H9 (cell line): ENCODE measurements at regions not wholly inside any gene's neighbourhood (a gene's known extent, or its start where the extent isn't known, plus 50 kb on each side); places are given as distances from the start of the nearest gene placed in this dataset.

Experiments used
- DNase-seq: peaks from one replicate; pipeline ENCODE4 v3.0.0-alpha.2; 2017
- H2AFZ ChIP-seq: one replicate; pipeline ENCODE4 v1.6.1; 2013; ENCODE audit warnings: mild to moderate bottlenecking, low read length, control low read depth, moderate library complexity
- H2AK5ac ChIP-seq: 2 replicates; pipeline ENCODE4 v1.6.1; 2013; ENCODE audit warnings: low read length, control low read depth, mixed read lengths; ENCODE audit not compliant: insufficient read length
- H2BK120ac ChIP-seq: one replicate; pipeline ENCODE4 v1.6.1; 2013; ENCODE audit warnings: low read depth, mild to moderate bottlenecking, low read length, control low read depth, inconsistent platforms; ENCODE audit not compliant: poor library complexity, severe bottlenecking
- H2BK12ac ChIP-seq: 2 replicates; pipeline ENCODE4 v1.6.1; 2013; ENCODE audit warnings: low read length, control low read depth, mixed read lengths, low read depth; ENCODE audit not compliant: insufficient read length
- H2BK15ac ChIP-seq: 2 replicates; pipeline ENCODE4 v1.6.1; 2013; ENCODE audit warnings: low read depth, low read length, control low read depth
- H2BK20ac ChIP-seq: one replicate; pipeline ENCODE4 v1.6.1; 2013; ENCODE audit warnings: low read depth, mild to moderate bottlenecking, low read length, control low read depth, inconsistent platforms; ENCODE audit not compliant: poor library complexity, severe bottlenecking
- H2BK5ac ChIP-seq: 2 replicates; pipeline ENCODE4 v1.6.1; 2013; ENCODE audit warnings: low read length, control low read depth, mixed read lengths; ENCODE audit not compliant: insufficient read length
- H3K14ac ChIP-seq: 2 replicates; pipeline ENCODE4 v1.6.1; 2013; ENCODE audit warnings: low read length, control low read depth; ENCODE audit not compliant: insufficient read depth
- H3K18ac ChIP-seq: 2 replicates; pipeline ENCODE4 v1.6.1; 2013; ENCODE audit warnings: low read depth, mild to moderate bottlenecking, mixed read lengths, low read length, control low read depth; ENCODE audit not compliant: insufficient read length
- H3K23ac ChIP-seq: 2 replicates; pipeline ENCODE4 v1.6.1; 2013; ENCODE audit warnings: low read length, control low read depth, mixed read lengths, low read depth; ENCODE audit not compliant: insufficient read length
- H3K23me2 ChIP-seq: 2 replicates; pipeline ENCODE4 v1.6.1; 2013; ENCODE audit warnings: low read depth, mild to moderate bottlenecking, mixed read lengths, low read length, control low read depth; ENCODE audit not compliant: insufficient read length, poor library complexity, severe bottlenecking
- H3K27ac ChIP-seq: 2 replicates; pipeline ENCODE4 v1.5.1; 2013; ENCODE audit warnings: low read length, control low read depth, mixed read lengths, low read depth; ENCODE audit not compliant: insufficient read length
- H3K27me3 ChIP-seq: 2 replicates; pipeline ENCODE4 v1.6.1; 2013; ENCODE audit warnings: low read length, control low read depth, inconsistent platforms; ENCODE audit not compliant: insufficient read depth
- H3K4ac ChIP-seq: 2 replicates; pipeline ENCODE4 v1.6.1; 2013; ENCODE audit warnings: low read depth, mild to moderate bottlenecking, control low read depth, inconsistent platforms, low read length, moderate library complexity
- H3K4me1 ChIP-seq: 2 replicates; pipeline ENCODE4 v1.6.1; 2013; ENCODE audit warnings: low read length, control low read depth, inconsistent platforms; ENCODE audit not compliant: insufficient read depth
- H3K4me2 ChIP-seq: 2 replicates; pipeline ENCODE4 v1.6.1; 2013; ENCODE audit warnings: low read length, control low read depth, mixed read lengths; ENCODE audit not compliant: insufficient read length, insufficient read depth
- H3K56ac ChIP-seq: 2 replicates; pipeline ENCODE4 v1.6.1; 2013; ENCODE audit warnings: low read depth, mild to moderate bottlenecking, mixed read lengths, low read length, control low read depth; ENCODE audit not compliant: insufficient read length
- H3K79me1 ChIP-seq: 2 replicates; pipeline ENCODE4 v1.6.1; 2013; ENCODE audit warnings: low read depth, mild to moderate bottlenecking, moderate library complexity, low read length, control low read depth, inconsistent platforms; ENCODE audit not compliant: insufficient read depth, poor library complexity, severe bottlenecking
- H3K79me2 ChIP-seq: 2 replicates; pipeline ENCODE4 v1.6.1; 2013; ENCODE audit warnings: low read length, control low read depth, inconsistent platforms; ENCODE audit not compliant: insufficient read depth
- H3K9ac ChIP-seq: 2 replicates; pipeline ENCODE4 v1.6.1; 2013; ENCODE audit warnings: low read length, control low read depth, mixed read lengths; ENCODE audit not compliant: insufficient read length; ENCODE audit errors: extremely low read depth
- H3K9me3 ChIP-seq: one replicate; pipeline ENCODE4 v1.6.1; 2013; ENCODE audit warnings: low read depth, low read length, inconsistent platforms; ENCODE audit not compliant: control insufficient read depth
- H3T11ph ChIP-seq: one replicate; pipeline ENCODE4 v1.6.1; 2013; ENCODE audit warnings: mild to moderate bottlenecking, low read length, control low read depth, inconsistent platforms
- H4K20me1 ChIP-seq: one replicate; pipeline ENCODE4 v1.6.1; 2013; ENCODE audit not compliant: control insufficient read depth, insufficient read length, insufficient read depth
- H4K5ac ChIP-seq: 2 replicates; pipeline ENCODE4 v1.6.1; 2013; ENCODE audit warnings: low read depth, mild to moderate bottlenecking, mixed read lengths, low read length, control low read depth; ENCODE audit not compliant: insufficient read length
- H4K8ac ChIP-seq: replicated peaks from 2 replicates; pipeline ENCODE4 v1.6.1; 2013; ENCODE audit warnings: low read length, control low read depth, mixed read lengths, low read depth; ENCODE audit not compliant: insufficient read length
- H4K91ac ChIP-seq: 2 replicates; pipeline ENCODE4 v1.6.1; 2013; ENCODE audit warnings: low read depth, mild to moderate bottlenecking, moderate library complexity, mixed read lengths, low read length, control low read depth; ENCODE audit not compliant: insufficient read length
- H3K27ac Mint-ChIP-seq, 3 experiments: 2 replicates in 2 of 3; 3 replicates in 1 of 3; pipeline ENCODE4 v1.8.0; 2020 to 2021; ENCODE audit warnings: mixed read lengths in 3 of 3, mild to moderate bottlenecking in 1 of 3, moderate library complexity in 1 of 3
- H3K27me3 Mint-ChIP-seq: 2 replicates; pipeline ENCODE4 v1.8.0; 2021; ENCODE audit warnings: low read depth, mild to moderate bottlenecking, moderate library complexity, mixed read lengths
- H3K36me3 Mint-ChIP-seq, 3 experiments: 2 replicates in 2 of 3; 3 replicates in 1 of 3; pipeline ENCODE4 v1.8.0; 2020 to 2021; ENCODE audit warnings: low read depth in 3 of 3, mixed read lengths in 3 of 3; ENCODE audit not compliant: insufficient read depth in 1 of 3
- H3K4me1 Mint-ChIP-seq, 2 experiments: 2 replicates each; pipeline ENCODE4 v1.8.0; 2020; ENCODE audit warnings: mixed read lengths in 2 of 2
- H3K4me3 Mint-ChIP-seq, 2 experiments: 2 replicates in 1 of 2; 3 replicates in 1 of 2; pipeline ENCODE4 v1.8.0; 2020 to 2021; ENCODE audit warnings: mild to moderate bottlenecking in 2 of 2, mixed read lengths in 2 of 2, moderate library complexity in 1 of 2
- H3K9me3 Mint-ChIP-seq, 2 experiments: 2 replicates in 1 of 2; 3 replicates in 1 of 2; pipeline ENCODE4 v1.8.0; 2020; ENCODE audit warnings: mild to moderate bottlenecking in 2 of 2, mixed read lengths in 2 of 2, moderate library complexity in 1 of 2
- CTCF ChIP-seq: fragments of 200-600 bp; sonication (generic); conservative IDR thresholded peaks from 3 replicates; pipeline ENCODE4 v1.8.0; 2021; ENCODE audit warnings: antibody characterized with exemption, mild to moderate bottlenecking
- WGBS: extraction: QIAGEN DNeasy Blood & Tissue Kit; methylation state at CpG from one replicate; pipeline ENCODE4 v1.1.7; 2013; ENCODE audit warnings: missing lambda C conversion rate, low lambda C conversion rate, mixed read lengths; ENCODE audit not compliant: insufficient read length; ENCODE audit errors: extremely low coverage; 5-methylcytosine and 5-hydroxymethylcytosine counted together

- H3K9me3 Mint-ChIP-seq, result peaks cover 31 to 39% of the 10 kb centered on the region in 2 experiments
- H3K4me2 ChIP-seq, result no peak overlapping the region
- no peak overlapping the region for H3K9ac ChIP-seq
- no peak overlapping the region for H3T11ph ChIP-seq
- no peak overlapping the region for H3K14ac ChIP-seq
- H2BK5ac ChIP-seq, result no peak overlapping the region
- H4K8ac ChIP-seq, result no peak overlapping the region
- H3K79me1 ChIP-seq, result no peaks in the 10 kb centered on the region
- H3K27ac Mint-ChIP-seq, result no peak overlapping the region
- H3K23me2 ChIP-seq, result no peaks in the 10 kb centered on the region
- no peak overlapping the region for H2BK120ac ChIP-seq
- H3K27me3 ChIP-seq, result no peaks in the 10 kb centered on the region
- H3K36me3 Mint-ChIP-seq, result peaks cover 9 to 21% (median 10%) of the 10 kb centered on the region in 3 experiments
- no peak overlapping the region for H2AK5ac ChIP-seq
- H2BK20ac ChIP-seq, result no peak overlapping the region
- no peaks in the 10 kb centered on the region for H3K4me1 ChIP-seq
- no peaks in the 10 kb centered on the region for H3K9me3 ChIP-seq
- H2BK15ac ChIP-seq, result no peak overlapping the region
- H3K79me2 ChIP-seq, result no peaks in the 10 kb centered on the region
- H2BK12ac ChIP-seq, result no peak overlapping the region
- no peaks in the 10 kb centered on the region for H4K20me1 ChIP-seq
- no peak overlapping the region for H4K5ac ChIP-seq
- no peak overlapping the region for H3K56ac ChIP-seq
- WGBS, result no CpG with 5 or more reads among the region's 1 CpG
- H3K4ac ChIP-seq, result no peak overlapping the region
- no peak overlapping the region for H3K4me3 Mint-ChIP-seq
- no peak for DNase-seq
- no peak overlapping the region for H4K91ac ChIP-seq
- H3K4me1 Mint-ChIP-seq, result no peaks in the 10 kb centered on the region
- H3K23ac ChIP-seq, result no peak overlapping the region
- no peak for TF ChIP-seq CTCF
- H3K27me3 Mint-ChIP-seq, result no peaks in the 10 kb centered on the region
- H3K18ac ChIP-seq, result no peak overlapping the region
- no peak overlapping the region for H3K27ac ChIP-seq
- no peak overlapping the region for H2AFZ ChIP-seq
These were observed 463.9 kb downstream of the RAPGEF2 start for GRCh38 chr4:159566786-159567185.
